GM23338 (cell line): ENCODE measurements at regions not wholly inside any gene's neighbourhood (a gene's known extent, or its start where the extent isn't known, plus 50 kb on each side); places are given as distances from the start of the nearest gene placed in this dataset.

Source experiments
- ATAC-seq: fragments of 200-7000 bp; cut with Tn5 transposase; 3 replicates; pipeline ENCODE4 v1.9.1; 2020
- DNase-seq: peaks from one replicate; pipeline ENCODE4 v3.0.0-alpha.2; 2015; ENCODE audit warnings: low spot score
- H2AFZ ChIP-seq: fragments of 200-600 bp; sonication (generic); 2 replicates; pipeline ENCODE4 v1.8.0; 2016; ENCODE audit warnings: antibody characterized with exemption, mild to moderate bottlenecking, moderate library complexity
- H3F3A ChIP-seq: fragments of 200-600 bp; sonication (generic); replicated peaks from 2 replicates; pipeline ENCODE4 v1.8.0; 2017; ENCODE audit warnings: antibody characterized with exemption, mixed run types, low read depth
- H3K27ac ChIP-seq: fragments of 200-600 bp; sonication (generic); 2 replicates; pipeline ENCODE4 v1.6.1; 2016; ENCODE audit warnings: low read depth
- H3K27me3 ChIP-seq: fragments of 200-600 bp; sonication (generic); 2 replicates; pipeline ENCODE4 v1.8.0; 2016; ENCODE audit warnings: mild to moderate bottlenecking, mixed run types, moderate library complexity; ENCODE audit not compliant: insufficient read depth
- H3K36me3 ChIP-seq: fragments of 200-600 bp; sonication (generic); 2 replicates; pipeline ENCODE4 v1.8.0; 2016; ENCODE audit warnings: mild to moderate bottlenecking; ENCODE audit not compliant: insufficient read depth
- H3K4me1 ChIP-seq: fragments of 200-600 bp; sonication (generic); 2 replicates; pipeline ENCODE4 v1.8.0; 2016; ENCODE audit warnings: mild to moderate bottlenecking, moderate library complexity; ENCODE audit not compliant: insufficient read depth
- H3K4me2 ChIP-seq: fragments of 200-600 bp; sonication (generic); 2 replicates; pipeline ENCODE4 v1.7.1; 2017; ENCODE audit warnings: mixed run types
- H3K4me3 ChIP-seq: fragments of 200-600 bp; sonication (generic); 2 replicates; pipeline ENCODE4 v1.6.1; 2016; ENCODE audit warnings: mixed run types
- H3K79me2 ChIP-seq: fragments of 200-600 bp; sonication (generic); replicated peaks from 2 replicates; pipeline ENCODE4 v1.8.0; 2017; ENCODE audit warnings: mild to moderate bottlenecking; ENCODE audit not compliant: insufficient read depth
- H3K9me2 ChIP-seq: fragments of 200-600 bp; sonication (generic); 2 replicates; pipeline ENCODE4 v1.8.0; 2017; ENCODE audit not compliant: insufficient read depth
- H4K20me1 ChIP-seq: fragments of 200-600 bp; sonication (generic); replicated peaks from 2 replicates; pipeline ENCODE4 v1.8.0; 2017; ENCODE audit warnings: mild to moderate bottlenecking; ENCODE audit not compliant: insufficient read depth
- H3K27ac Mint-ChIP-seq: 2 replicates; pipeline ENCODE4 v1.8.0; 2020; ENCODE audit warnings: inconsistent platforms, mild to moderate bottlenecking, moderate library complexity, mixed read lengths
- H3K27me3 Mint-ChIP-seq: 3 replicates; pipeline ENCODE4 v1.8.0; 2022; ENCODE audit warnings: low read depth, mild to moderate bottlenecking, moderate library complexity, mixed read lengths, inconsistent platforms; ENCODE audit not compliant: insufficient read depth, poor library complexity
- H3K36me3 Mint-ChIP-seq: 3 replicates; pipeline ENCODE4 v1.8.0; 2021; ENCODE audit warnings: low read depth, mild to moderate bottlenecking, inconsistent platforms, moderate library complexity, mixed read lengths
- H3K4me1 Mint-ChIP-seq: 3 replicates; pipeline ENCODE4 v1.8.0; 2020; ENCODE audit warnings: mild to moderate bottlenecking, inconsistent platforms, mixed read lengths
- H3K4me3 Mint-ChIP-seq: 3 replicates; pipeline ENCODE4 v1.8.0; 2021; ENCODE audit warnings: moderate library complexity, mild to moderate bottlenecking, inconsistent platforms, mixed read lengths
- H3K9me3 Mint-ChIP-seq: 3 replicates; pipeline ENCODE4 v1.8.0; 2020; ENCODE audit warnings: moderate library complexity, mild to moderate bottlenecking, inconsistent platforms, mixed read lengths
- CREB1 ChIP-seq: fragments of 250-450 bp; sonication (Bioruptor Pico); IDR thresholded peaks from 2 replicates; pipeline ENCODE4 v1.5.0; 2020; ENCODE audit warnings: low read depth, mild to moderate bottlenecking, moderate library complexity
- EZH2 ChIP-seq: fragments of 200-600 bp; sonication (generic); IDR thresholded peaks from one replicate; pipeline ENCODE4 v1.8.0; 2017; ENCODE audit warnings: antibody characterized with exemption, mild to moderate bottlenecking, low read depth; ENCODE audit not compliant: unreplicated experiment
- EZH2phosphoT487 ChIP-seq: fragments of 200-600 bp; sonication (generic); IDR thresholded peaks from one replicate; pipeline ENCODE4 v1.8.1; 2018; ENCODE audit warnings: antibody characterized with exemption; ENCODE audit not compliant: unreplicated experiment
- JUNB ChIP-seq: IDR thresholded peaks from one replicate; pipeline ENCODE4 v1.6.1; 2016; ENCODE audit warnings: antibody characterized with exemption; ENCODE audit not compliant: unreplicated experiment
- NANOG ChIP-seq: IDR thresholded peaks from 2 replicates; pipeline ENCODE4 v1.6.1; 2016; ENCODE audit warnings: antibody characterized with exemption, borderline replicate concordance
- POLR2AphosphoS5 ChIP-seq: IDR thresholded peaks from 2 replicates; pipeline ENCODE4 v1.6.1; 2016; ENCODE audit warnings: antibody characterized with exemption, low read depth
- STAT1 ChIP-seq: IDR thresholded peaks from one replicate; pipeline ENCODE4 v1.6.1; 2016; ENCODE audit warnings: antibody characterized with exemption; ENCODE audit not compliant: unreplicated experiment
- ZNF114 ChIP-seq: fragments of 250-450 bp; sonication (Bioruptor Pico); IDR thresholded peaks from 2 replicates; pipeline ENCODE4 v1.5.0; 2020; ENCODE audit warnings: mild to moderate bottlenecking, moderate library complexity
- ZNF331 ChIP-seq: fragments of 250-450 bp; sonication (Bioruptor Pico); IDR thresholded peaks from 2 replicates; pipeline ENCODE4 v1.5.0; 2020; ENCODE audit warnings: low read depth, mild to moderate bottlenecking, moderate library complexity
- TF ChIP-seq, protein P1 (sequence below), 2 experiments: fragments of 200-600 bp in 1 of 2; sonication (generic) in 1 of 2; conservative IDR thresholded peaks; 2 replicates each; pipeline versions ENCODE4 v1.5.1 to v1.6.1; 2016 to 2017; ENCODE audit warnings: antibody characterized with exemption in 2 of 2, low read depth in 2 of 2, mild to moderate bottlenecking in 2 of 2, moderate library complexity in 1 of 2
- TF ChIP-seq, protein P2 (sequence below): IDR thresholded peaks from one replicate; pipeline ENCODE4 v1.6.1; 2018; ENCODE audit warnings: antibody characterized with exemption; ENCODE audit not compliant: unreplicated experiment
- TF ChIP-seq, protein P3 (sequence below): IDR thresholded peaks from 2 replicates; pipeline ENCODE4 v1.6.1; 2016; ENCODE audit warnings: antibody characterized with exemption

DNA sequence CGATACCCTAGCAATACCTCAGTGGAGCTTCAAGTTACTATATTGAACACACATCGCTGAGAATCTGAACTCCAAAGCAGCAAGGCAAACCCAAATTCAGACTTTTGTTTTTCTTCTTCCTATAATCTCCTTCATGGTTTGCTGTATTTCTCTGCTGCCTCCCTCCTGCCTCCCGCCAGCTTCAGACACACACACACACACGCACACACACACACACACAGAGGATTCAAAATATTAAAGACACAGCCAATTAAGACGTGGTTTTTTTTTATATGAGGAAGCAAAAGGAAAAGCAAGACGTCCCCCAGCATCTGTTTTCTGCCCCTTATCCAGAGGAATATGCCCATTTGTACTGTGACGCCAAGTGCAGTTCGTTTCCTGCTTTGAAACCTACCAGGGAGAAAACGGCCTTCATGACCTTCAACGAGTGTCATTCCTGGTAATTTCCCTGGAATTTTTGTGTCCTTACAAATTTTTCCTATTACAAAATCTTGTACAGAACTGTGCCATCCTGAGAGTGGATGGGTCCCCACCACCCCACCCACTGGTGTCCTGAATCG is 547.9 kb upstream of the ID2 start (continued):
- TF ChIP-seq CREB1 (CRISPR knock-in tag): no peak
- TF ChIP-seq EZH2phosphoT487: no peak
- no peak for TF ChIP-seq STAT1
- TF ChIP-seq POLR2AphosphoS5: no peak
- no peak for TF ChIP-seq EZH2
- no peak for TF ChIP-seq ZNF114 (CRISPR knock-in tag)
- TF ChIP-seq ZNF331 (CRISPR knock-in tag): no peak
- no peak for TF ChIP-seq JUNB
- TF ChIP-seq NANOG: no peak
- TF ChIP-seq, protein P1, sequence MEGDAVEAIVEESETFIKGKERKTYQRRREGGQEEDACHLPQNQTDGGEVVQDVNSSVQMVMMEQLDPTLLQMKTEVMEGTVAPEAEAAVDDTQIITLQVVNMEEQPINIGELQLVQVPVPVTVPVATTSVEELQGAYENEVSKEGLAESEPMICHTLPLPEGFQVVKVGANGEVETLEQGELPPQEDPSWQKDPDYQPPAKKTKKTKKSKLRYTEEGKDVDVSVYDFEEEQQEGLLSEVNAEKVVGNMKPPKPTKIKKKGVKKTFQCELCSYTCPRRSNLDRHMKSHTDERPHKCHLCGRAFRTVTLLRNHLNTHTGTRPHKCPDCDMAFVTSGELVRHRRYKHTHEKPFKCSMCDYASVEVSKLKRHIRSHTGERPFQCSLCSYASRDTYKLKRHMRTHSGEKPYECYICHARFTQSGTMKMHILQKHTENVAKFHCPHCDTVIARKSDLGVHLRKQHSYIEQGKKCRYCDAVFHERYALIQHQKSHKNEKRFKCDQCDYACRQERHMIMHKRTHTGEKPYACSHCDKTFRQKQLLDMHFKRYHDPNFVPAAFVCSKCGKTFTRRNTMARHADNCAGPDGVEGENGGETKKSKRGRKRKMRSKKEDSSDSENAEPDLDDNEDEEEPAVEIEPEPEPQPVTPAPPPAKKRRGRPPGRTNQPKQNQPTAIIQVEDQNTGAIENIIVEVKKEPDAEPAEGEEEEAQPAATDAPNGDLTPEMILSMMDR (conservative IDR thresholded peaks at IDR 0.05; ENCODE audit: low read depth in 2 of 2): no peak
- TF ChIP-seq, protein P2, sequence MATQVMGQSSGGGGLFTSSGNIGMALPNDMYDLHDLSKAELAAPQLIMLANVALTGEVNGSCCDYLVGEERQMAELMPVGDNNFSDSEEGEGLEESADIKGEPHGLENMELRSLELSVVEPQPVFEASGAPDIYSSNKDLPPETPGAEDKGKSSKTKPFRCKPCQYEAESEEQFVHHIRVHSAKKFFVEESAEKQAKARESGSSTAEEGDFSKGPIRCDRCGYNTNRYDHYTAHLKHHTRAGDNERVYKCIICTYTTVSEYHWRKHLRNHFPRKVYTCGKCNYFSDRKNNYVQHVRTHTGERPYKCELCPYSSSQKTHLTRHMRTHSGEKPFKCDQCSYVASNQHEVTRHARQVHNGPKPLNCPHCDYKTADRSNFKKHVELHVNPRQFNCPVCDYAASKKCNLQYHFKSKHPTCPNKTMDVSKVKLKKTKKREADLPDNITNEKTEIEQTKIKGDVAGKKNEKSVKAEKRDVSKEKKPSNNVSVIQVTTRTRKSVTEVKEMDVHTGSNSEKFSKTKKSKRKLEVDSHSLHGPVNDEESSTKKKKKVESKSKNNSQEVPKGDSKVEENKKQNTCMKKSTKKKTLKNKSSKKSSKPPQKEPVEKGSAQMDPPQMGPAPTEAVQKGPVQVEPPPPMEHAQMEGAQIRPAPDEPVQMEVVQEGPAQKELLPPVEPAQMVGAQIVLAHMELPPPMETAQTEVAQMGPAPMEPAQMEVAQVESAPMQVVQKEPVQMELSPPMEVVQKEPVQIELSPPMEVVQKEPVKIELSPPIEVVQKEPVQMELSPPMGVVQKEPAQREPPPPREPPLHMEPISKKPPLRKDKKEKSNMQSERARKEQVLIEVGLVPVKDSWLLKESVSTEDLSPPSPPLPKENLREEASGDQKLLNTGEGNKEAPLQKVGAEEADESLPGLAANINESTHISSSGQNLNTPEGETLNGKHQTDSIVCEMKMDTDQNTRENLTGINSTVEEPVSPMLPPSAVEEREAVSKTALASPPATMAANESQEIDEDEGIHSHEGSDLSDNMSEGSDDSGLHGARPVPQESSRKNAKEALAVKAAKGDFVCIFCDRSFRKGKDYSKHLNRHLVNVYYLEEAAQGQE: no peak

DNA sequence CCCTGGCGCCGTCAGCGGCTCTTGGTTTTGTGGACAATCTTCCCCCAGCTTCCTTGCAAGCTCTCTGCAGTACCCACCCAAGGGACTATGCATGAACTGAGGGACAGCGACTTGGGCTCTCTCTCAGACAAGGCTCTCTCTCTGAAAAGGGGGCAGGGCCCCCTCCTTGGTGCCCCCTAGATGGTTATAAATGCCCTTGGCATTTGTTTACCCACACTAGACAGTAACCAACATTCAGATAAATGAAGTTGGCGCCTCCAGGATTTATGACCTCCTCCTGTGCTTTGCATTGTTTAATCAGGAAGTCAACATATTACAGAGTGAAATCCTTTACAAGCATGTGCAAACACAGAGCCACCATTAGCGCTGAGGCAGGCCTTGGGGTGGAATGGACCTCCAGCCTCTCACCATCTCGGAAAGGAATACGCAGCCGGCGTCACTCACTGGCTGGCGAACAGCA is 547.4 kb upstream of the ID2 start:
- Mint-ChIP-seq H3K9me3 (peaks cover 3% of the 10 kb centered on the region; the same call in 2 of the 3 replicates), H3K36me3 (no peaks in the 10 kb centered on the region), H3K27me3 (peaks cover 5% of the 10 kb centered on the region), H3K4me1 (peaks cover 6% of the 10 kb centered on the region; the same call in 2 of the 3 replicates), H3K27ac (no peak overlapping the region), H3K4me3 (no peak overlapping the region)
- no peaks in the 10 kb centered on the region for H3K27me3 ChIP-seq
- no peak overlapping the region for H3K4me2 ChIP-seq
- no peak overlapping the region for H3K4me3 ChIP-seq
- H3F3A ChIP-seq: no peaks in the 10 kb centered on the region
- no peaks in the 10 kb centered on the region for H3K36me3 ChIP-seq
- H4K20me1 ChIP-seq: no peaks in the 10 kb centered on the region
- ATAC-seq (no peak), DNase-seq (no peak)
- H3K9me2 ChIP-seq: no peaks in the 10 kb centered on the region
- H3K4me1 ChIP-seq: no peaks in the 10 kb centered on the region
- H2AFZ ChIP-seq: no peak overlapping the region
- H3K27ac ChIP-seq: no peak overlapping the region
- H3K79me2 ChIP-seq: no peaks in the 10 kb centered on the region
- no peak for TF ChIP-seq ZNF331 (CRISPR knock-in tag)
- TF ChIP-seq, protein P1 (conservative IDR thresholded peaks at IDR 0.05; ENCODE audit: low read depth in 2 of 2): no peak
- TF ChIP-seq JUNB: no peak
- TF ChIP-seq, protein P3, sequence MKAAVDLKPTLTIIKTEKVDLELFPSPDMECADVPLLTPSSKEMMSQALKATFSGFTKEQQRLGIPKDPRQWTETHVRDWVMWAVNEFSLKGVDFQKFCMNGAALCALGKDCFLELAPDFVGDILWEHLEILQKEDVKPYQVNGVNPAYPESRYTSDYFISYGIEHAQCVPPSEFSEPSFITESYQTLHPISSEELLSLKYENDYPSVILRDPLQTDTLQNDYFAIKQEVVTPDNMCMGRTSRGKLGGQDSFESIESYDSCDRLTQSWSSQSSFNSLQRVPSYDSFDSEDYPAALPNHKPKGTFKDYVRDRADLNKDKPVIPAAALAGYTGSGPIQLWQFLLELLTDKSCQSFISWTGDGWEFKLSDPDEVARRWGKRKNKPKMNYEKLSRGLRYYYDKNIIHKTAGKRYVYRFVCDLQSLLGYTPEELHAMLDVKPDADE: no peak
- TF ChIP-seq CREB1 (CRISPR knock-in tag): no peak
- TF ChIP-seq, protein P2: no peak
- TF ChIP-seq STAT1: no peak
